ENCODE measurements at regions not wholly inside any gene's neighbourhood (a gene's known extent, or its start where the extent isn't known, plus 50 kb on each side); places are given as distances from the start of the nearest gene placed in this dataset.

DNA sequence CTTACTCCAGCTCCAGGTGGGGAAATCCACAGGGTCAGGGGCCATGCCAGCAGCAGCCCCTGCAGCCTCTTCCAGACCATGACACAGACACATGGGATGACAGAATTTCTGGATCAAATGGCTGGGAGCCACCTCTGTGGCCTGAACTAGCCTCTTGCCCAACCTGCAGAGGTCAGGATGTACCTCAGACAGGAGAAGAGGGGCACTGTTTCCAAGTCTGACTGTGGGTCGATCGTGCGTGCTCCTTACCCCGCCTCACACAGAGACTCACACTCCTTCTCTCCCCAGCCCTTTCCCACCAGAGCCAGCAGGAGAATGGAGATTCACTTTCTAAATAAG is 131.9 kb downstream of the FAM43A start:
- TF ChIP-seq POLR2A (IDR thresholded peaks at IDR 0.05), result no peak
- TF ChIP-seq, protein P1, sequence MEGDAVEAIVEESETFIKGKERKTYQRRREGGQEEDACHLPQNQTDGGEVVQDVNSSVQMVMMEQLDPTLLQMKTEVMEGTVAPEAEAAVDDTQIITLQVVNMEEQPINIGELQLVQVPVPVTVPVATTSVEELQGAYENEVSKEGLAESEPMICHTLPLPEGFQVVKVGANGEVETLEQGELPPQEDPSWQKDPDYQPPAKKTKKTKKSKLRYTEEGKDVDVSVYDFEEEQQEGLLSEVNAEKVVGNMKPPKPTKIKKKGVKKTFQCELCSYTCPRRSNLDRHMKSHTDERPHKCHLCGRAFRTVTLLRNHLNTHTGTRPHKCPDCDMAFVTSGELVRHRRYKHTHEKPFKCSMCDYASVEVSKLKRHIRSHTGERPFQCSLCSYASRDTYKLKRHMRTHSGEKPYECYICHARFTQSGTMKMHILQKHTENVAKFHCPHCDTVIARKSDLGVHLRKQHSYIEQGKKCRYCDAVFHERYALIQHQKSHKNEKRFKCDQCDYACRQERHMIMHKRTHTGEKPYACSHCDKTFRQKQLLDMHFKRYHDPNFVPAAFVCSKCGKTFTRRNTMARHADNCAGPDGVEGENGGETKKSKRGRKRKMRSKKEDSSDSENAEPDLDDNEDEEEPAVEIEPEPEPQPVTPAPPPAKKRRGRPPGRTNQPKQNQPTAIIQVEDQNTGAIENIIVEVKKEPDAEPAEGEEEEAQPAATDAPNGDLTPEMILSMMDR (IDR thresholded peaks at IDR 0.05), result no peak

All from transverse colon (tissue), 3 donors.